ENCODE measurements at regions not wholly inside any gene's neighbourhood (a gene's known extent, or its start where the extent isn't known, plus 50 kb on each side); places are given as distances from the start of the nearest gene placed in this dataset.

DNA sequence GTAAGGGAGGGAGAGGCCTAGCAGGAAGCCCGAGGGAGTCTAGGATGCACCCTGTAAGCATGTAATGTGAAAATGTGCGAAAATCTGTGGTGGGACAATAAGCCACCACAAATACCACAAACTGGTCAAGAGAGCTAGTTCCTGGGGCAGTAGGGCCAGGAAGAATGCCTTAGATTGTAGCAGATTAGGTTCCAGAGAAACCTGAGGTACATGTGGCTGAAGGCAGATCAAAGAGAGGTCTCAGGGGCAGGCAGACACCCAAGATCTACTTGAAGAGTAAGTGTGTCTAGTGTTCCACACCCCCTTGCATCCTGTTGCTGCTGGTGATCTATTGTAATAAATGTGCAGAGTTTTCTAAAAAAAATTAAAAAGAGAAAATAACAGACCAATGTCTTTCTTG lies 1677.3 kb upstream of the CDH6 start:
- TF ChIP-seq, protein P1, sequence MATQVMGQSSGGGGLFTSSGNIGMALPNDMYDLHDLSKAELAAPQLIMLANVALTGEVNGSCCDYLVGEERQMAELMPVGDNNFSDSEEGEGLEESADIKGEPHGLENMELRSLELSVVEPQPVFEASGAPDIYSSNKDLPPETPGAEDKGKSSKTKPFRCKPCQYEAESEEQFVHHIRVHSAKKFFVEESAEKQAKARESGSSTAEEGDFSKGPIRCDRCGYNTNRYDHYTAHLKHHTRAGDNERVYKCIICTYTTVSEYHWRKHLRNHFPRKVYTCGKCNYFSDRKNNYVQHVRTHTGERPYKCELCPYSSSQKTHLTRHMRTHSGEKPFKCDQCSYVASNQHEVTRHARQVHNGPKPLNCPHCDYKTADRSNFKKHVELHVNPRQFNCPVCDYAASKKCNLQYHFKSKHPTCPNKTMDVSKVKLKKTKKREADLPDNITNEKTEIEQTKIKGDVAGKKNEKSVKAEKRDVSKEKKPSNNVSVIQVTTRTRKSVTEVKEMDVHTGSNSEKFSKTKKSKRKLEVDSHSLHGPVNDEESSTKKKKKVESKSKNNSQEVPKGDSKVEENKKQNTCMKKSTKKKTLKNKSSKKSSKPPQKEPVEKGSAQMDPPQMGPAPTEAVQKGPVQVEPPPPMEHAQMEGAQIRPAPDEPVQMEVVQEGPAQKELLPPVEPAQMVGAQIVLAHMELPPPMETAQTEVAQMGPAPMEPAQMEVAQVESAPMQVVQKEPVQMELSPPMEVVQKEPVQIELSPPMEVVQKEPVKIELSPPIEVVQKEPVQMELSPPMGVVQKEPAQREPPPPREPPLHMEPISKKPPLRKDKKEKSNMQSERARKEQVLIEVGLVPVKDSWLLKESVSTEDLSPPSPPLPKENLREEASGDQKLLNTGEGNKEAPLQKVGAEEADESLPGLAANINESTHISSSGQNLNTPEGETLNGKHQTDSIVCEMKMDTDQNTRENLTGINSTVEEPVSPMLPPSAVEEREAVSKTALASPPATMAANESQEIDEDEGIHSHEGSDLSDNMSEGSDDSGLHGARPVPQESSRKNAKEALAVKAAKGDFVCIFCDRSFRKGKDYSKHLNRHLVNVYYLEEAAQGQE (IDR thresholded peaks at IDR 0.05; ENCODE audit: low read depth): no peak
- TF ChIP-seq ZBTB7A (IDR thresholded peaks at IDR 0.05; ENCODE audit: low read depth): no peak
- TF ChIP-seq FOXM1 (IDR thresholded peaks at IDR 0.05; ENCODE audit: borderline replicate concordance, low read depth): no peak

- TF ChIP-seq YY1 (IDR thresholded peaks at IDR 0.05; ENCODE audit: low read depth) (no peak), TCF12 (IDR thresholded peaks at IDR 0.05; ENCODE audit: low read depth) (no peak), NFIC (IDR thresholded peaks at IDR 0.05) (no peak), EGR1 (IDR thresholded peaks at IDR 0.05) (no peak), CREB1 (IDR thresholded peaks at IDR 0.05; ENCODE audit: low read depth) (no peak), EP300 (IDR thresholded peaks at IDR 0.05; ENCODE audit: borderline replicate concordance) (no peak), ZBTB7A (IDR thresholded peaks at IDR 0.05; ENCODE audit: low read depth) (no peak), CEBPB (IDR thresholded peaks at IDR 0.05) (no peak), RAD21 (IDR thresholded peaks at IDR 0.05; ENCODE audit: low read depth) (no peak), TAF1 (IDR thresholded peaks at IDR 0.05; ENCODE audit: low read depth) (no peak)
These were observed 1685.4 kb upstream of the CDH6 start for GRCh38 chr5:29508131-29508530.

GRCh38 chr5:29504411-29504810 lies 1689.1 kb upstream of the CDH6 start:
- TF ChIP-seq EP300 (IDR thresholded peaks at IDR 0.05; ENCODE audit: borderline replicate concordance) (no peak), NFIC (IDR thresholded peaks at IDR 0.05) (no peak), CREB1 (IDR thresholded peaks at IDR 0.05; ENCODE audit: low read depth) (no peak), TCF12 (IDR thresholded peaks at IDR 0.05; ENCODE audit: low read depth) (no peak), YY1 (IDR thresholded peaks at IDR 0.05; ENCODE audit: low read depth) (no peak), ZBTB7A (IDR thresholded peaks at IDR 0.05; ENCODE audit: low read depth) (no peak), RAD21 (IDR thresholded peaks at IDR 0.05; ENCODE audit: low read depth) (no peak), EGR1 (IDR thresholded peaks at IDR 0.05) (no peak), TAF1 (IDR thresholded peaks at IDR 0.05; ENCODE audit: low read depth) (no peak), FOXM1 (IDR thresholded peaks at IDR 0.05; ENCODE audit: borderline replicate concordance, low read depth) (no peak)
- TF ChIP-seq, protein P2, sequence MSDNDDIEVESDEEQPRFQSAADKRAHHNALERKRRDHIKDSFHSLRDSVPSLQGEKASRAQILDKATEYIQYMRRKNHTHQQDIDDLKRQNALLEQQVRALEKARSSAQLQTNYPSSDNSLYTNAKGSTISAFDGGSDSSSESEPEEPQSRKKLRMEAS (IDR thresholded peaks at IDR 0.05): no peak

GRCh38 chr5:29498860-29499259 lies 1694.6 kb upstream of the CDH6 start:
- TF ChIP-seq, protein P3, sequence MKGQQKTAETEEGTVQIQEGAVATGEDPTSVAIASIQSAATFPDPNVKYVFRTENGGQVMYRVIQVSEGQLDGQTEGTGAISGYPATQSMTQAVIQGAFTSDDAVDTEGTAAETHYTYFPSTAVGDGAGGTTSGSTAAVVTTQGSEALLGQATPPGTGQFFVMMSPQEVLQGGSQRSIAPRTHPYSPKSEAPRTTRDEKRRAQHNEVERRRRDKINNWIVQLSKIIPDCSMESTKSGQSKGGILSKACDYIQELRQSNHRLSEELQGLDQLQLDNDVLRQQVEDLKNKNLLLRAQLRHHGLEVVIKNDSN (IDR thresholded peaks at IDR 0.05): no peak
- TF ChIP-seq, protein P2 (IDR thresholded peaks at IDR 0.05): no peak
- TF ChIP-seq EGR1 (IDR thresholded peaks at IDR 0.05) (no peak), FOXM1 (IDR thresholded peaks at IDR 0.05; ENCODE audit: borderline replicate concordance, low read depth) (no peak), CEBPB (IDR thresholded peaks at IDR 0.05) (no peak), YY1 (IDR thresholded peaks at IDR 0.05; ENCODE audit: low read depth) (no peak), NFIC (IDR thresholded peaks at IDR 0.05) (no peak), ZBTB7A (IDR thresholded peaks at IDR 0.05; ENCODE audit: low read depth) (no peak), TEAD4 (IDR thresholded peaks at IDR 0.05) (no peak), TCF12 (IDR thresholded peaks at IDR 0.05; ENCODE audit: low read depth) (no peak), RAD21 (IDR thresholded peaks at IDR 0.05; ENCODE audit: low read depth) (no peak)
- TF ChIP-seq, protein P1 (IDR thresholded peaks at IDR 0.05; ENCODE audit: low read depth): no peak

DNA sequence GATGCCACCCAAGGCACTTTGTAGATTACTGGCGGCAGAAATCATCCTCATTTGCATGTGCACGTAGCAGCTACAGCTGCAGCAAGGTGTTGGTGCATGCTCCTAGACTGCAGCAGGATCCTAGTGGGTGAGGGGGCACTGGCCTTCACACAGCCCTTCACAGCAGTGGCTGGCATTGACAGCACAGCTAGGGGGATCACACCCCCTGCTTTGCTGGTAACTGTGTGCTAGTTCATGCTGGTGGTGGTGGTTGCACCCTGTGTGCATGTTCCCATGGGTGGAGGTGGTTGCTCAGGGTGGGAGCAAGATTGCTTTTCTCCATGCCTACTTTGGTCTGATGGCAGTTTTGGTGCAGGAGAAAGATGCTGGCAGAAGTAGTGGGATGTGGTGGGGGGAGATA lies 1695.1 kb upstream of the CDH6 start:
- TF ChIP-seq RAD21 (IDR thresholded peaks at IDR 0.05; ENCODE audit: low read depth) (no peak), YY1 (IDR thresholded peaks at IDR 0.05; ENCODE audit: low read depth) (no peak), CEBPB (IDR thresholded peaks at IDR 0.05) (no peak), TAF1 (IDR thresholded peaks at IDR 0.05; ENCODE audit: low read depth) (no peak), TEAD4 (IDR thresholded peaks at IDR 0.05) (no peak), EP300 (IDR thresholded peaks at IDR 0.05; ENCODE audit: borderline replicate concordance) (no peak)
- TF ChIP-seq, protein P3 (IDR thresholded peaks at IDR 0.05): no peak
- TF ChIP-seq, protein P2 (IDR thresholded peaks at IDR 0.05): no peak
- TF ChIP-seq, protein P1 (IDR thresholded peaks at IDR 0.05; ENCODE audit: low read depth): no peak

Data from Ishikawa (cell line).